ENCODE measurements at regions not wholly inside any gene's neighbourhood (a gene's known extent, or its start where the extent isn't known, plus 50 kb on each side); places are given as distances from the start of the nearest gene placed in this dataset.

DNA sequence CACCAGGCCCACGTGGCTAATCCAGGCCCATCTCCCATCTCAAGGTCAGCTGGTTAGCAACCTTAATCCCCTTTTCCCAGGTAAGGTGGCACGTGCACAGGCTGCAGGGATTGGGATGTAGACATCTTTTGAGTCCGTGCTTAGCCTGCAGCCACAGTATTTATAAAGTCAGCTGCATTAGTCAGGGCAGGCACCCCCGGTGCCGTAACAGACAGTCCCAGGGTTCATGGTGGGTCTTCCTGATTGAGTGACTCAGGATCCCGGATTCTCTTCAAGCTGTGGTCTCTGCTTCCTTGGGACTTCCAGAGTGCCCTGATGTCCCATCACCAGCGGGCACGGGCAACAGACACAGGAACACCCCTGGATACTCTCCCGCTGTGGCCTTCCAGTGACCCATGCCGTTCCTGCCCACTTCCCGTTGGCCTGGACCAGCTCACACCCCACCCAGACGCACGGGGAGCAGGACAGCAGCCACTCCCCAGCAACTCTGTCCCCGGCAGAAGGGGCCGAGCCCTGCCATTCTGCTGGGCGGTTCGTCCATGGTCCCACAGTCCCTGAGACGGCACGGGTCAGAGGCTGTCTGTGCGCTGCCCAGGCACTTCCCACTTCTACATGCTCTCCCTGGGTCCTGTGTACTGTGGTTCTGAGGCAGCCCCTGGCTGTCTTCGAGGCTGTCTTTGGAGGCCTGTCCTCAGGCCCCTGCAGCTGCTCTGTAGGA lies 248.6 kb upstream of the GSE1 start:
- Mint-ChIP-seq H3K27ac (ENCODE audit: unreplicated experiment) (no peak overlapping the region), H3K27me3 (ENCODE audit: unreplicated experiment) (peaks cover 18% of the 10 kb centered on the region), H3K9me3 (ENCODE audit: unreplicated experiment) (no peaks in the 10 kb centered on the region), H3K4me3 (ENCODE audit: unreplicated experiment) (no peak overlapping the region), H3K4me1 (ENCODE audit: unreplicated experiment) (peaks cover 9% of the 10 kb centered on the region), H3K36me3 (ENCODE audit: low read depth, unreplicated experiment) (no peaks in the 10 kb centered on the region)
- DNase-seq (ENCODE audit: low spot score): no peak
- TF ChIP-seq, protein P1, sequence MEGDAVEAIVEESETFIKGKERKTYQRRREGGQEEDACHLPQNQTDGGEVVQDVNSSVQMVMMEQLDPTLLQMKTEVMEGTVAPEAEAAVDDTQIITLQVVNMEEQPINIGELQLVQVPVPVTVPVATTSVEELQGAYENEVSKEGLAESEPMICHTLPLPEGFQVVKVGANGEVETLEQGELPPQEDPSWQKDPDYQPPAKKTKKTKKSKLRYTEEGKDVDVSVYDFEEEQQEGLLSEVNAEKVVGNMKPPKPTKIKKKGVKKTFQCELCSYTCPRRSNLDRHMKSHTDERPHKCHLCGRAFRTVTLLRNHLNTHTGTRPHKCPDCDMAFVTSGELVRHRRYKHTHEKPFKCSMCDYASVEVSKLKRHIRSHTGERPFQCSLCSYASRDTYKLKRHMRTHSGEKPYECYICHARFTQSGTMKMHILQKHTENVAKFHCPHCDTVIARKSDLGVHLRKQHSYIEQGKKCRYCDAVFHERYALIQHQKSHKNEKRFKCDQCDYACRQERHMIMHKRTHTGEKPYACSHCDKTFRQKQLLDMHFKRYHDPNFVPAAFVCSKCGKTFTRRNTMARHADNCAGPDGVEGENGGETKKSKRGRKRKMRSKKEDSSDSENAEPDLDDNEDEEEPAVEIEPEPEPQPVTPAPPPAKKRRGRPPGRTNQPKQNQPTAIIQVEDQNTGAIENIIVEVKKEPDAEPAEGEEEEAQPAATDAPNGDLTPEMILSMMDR (IDR thresholded peaks at IDR 0.05; ENCODE audit: unreplicated experiment): no peak

DNA sequence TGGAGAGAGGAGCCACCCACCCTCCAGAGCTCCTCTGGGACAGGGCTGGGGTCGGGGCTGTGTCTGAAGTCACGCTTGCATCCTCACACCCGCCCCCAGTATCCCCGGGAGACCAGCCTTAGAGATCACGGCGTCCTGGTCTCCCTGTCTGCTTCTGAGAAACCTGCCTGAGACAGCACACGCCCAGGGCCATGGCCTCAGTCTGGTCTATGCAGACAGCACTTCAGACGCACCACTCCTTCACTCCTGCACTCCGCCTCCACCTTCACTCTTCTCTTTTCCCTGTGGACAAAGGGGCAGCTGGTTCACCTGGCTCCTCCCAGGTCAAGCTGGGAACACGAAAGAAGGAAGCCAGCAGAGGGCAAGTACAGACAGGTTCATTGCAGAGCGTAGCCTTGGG lies 248.0 kb upstream of the GSE1 start:
- no peak overlapping the region for H3K27ac Mint-ChIP-seq (ENCODE audit: unreplicated experiment)

DNA sequence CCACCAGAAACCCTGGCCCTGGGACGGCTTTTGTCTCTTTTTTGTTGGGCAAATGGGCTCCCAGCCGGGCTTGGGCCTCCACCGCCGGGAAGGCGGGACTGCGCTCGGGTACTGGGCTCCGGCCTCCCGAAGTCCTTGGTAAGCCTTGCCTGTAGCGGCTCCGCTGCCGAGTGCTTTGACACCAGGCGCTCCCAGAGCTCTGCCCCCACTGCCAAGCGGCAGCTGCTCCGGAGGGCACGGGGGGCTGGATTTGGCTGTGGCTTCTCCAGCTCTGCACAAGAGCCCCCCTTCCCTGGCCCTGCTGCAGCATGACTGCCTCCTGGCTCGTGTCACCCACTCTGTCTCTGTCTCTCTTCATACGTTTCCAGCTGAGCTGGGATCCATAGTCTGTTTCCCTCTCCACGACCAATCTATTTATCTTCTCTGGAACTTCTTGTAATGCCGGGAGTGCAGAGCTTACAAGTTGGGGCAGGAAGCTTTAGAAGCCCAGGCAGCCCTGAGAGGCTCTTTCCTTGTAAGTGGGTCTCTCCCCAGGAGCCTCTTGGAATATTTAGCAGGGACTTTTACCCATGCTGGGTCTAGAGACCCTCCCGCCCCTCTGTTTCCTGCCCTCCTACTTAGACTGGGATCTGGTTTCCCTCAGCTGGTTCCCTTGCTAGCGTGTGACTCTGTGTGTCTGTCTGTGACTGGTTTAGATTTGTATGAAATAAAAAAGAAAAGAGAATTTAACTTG lies 246.9 kb upstream of the GSE1 start:
- Mint-ChIP-seq H3K9me3 (ENCODE audit: unreplicated experiment) (no peaks in the 10 kb centered on the region), H3K27me3 (ENCODE audit: unreplicated experiment) (peaks cover 11% of the 10 kb centered on the region), H3K4me1 (ENCODE audit: unreplicated experiment) (peaks cover 9% of the 10 kb centered on the region), H3K36me3 (ENCODE audit: low read depth, unreplicated experiment) (no peaks in the 10 kb centered on the region), H3K27ac (ENCODE audit: unreplicated experiment) (no peak overlapping the region), H3K4me3 (ENCODE audit: unreplicated experiment) (no peak overlapping the region)
- no peak for DNase-seq (ENCODE audit: low spot score)
- TF ChIP-seq, protein P1 (IDR thresholded peaks at IDR 0.05; ENCODE audit: unreplicated experiment): no peak

More for the DNA sequence above, 248.0 kb upstream of the GSE1 start:
- H3K4me3 Mint-ChIP-seq (ENCODE audit: unreplicated experiment): no peak overlapping the region
- TF ChIP-seq, protein P1 (IDR thresholded peaks at IDR 0.05; ENCODE audit: unreplicated experiment): no peak
- H3K9me3 Mint-ChIP-seq (ENCODE audit: unreplicated experiment): no peaks in the 10 kb centered on the region
- H3K4me1 Mint-ChIP-seq (ENCODE audit: unreplicated experiment): peaks cover 9% of the 10 kb centered on the region
- no peak for DNase-seq (ENCODE audit: low spot score)
- H3K27me3 Mint-ChIP-seq (ENCODE audit: unreplicated experiment): peaks cover 18% of the 10 kb centered on the region
- H3K36me3 Mint-ChIP-seq (ENCODE audit: low read depth, unreplicated experiment): no peaks in the 10 kb centered on the region

DNA sequence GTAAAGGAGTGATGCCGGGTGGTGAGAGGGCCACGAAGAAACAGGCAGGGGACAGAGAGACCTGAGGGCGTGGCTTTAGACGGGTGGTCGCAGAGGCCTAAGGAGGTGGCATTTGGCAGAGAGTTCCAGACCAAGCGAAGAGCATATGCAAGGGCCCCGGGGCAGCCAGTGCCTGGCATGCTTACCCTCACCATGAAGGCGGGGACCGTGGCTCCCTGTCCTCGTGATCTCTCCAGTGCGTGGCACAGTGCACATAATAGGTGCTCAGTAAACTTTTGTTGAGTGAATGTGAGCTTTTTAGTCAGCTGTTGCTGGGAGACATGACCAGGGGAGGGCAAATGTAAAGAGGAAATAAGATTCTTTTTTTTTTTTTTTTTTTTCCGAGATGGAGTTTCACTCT lies 245.6 kb upstream of the GSE1 start:
- H3K27ac Mint-ChIP-seq (ENCODE audit: unreplicated experiment): no peak overlapping the region
- no peaks in the 10 kb centered on the region for H3K36me3 Mint-ChIP-seq (ENCODE audit: low read depth, unreplicated experiment)
- peaks cover 8% of the 10 kb centered on the region for H3K27me3 Mint-ChIP-seq (ENCODE audit: unreplicated experiment)
- H3K4me1 Mint-ChIP-seq (ENCODE audit: unreplicated experiment): peaks cover 9% of the 10 kb centered on the region
- H3K9me3 Mint-ChIP-seq (ENCODE audit: unreplicated experiment): no peaks in the 10 kb centered on the region
- TF ChIP-seq, protein P1 (IDR thresholded peaks at IDR 0.05; ENCODE audit: unreplicated experiment): no peak
- no peak for DNase-seq (ENCODE audit: low spot score)
- H3K4me3 Mint-ChIP-seq (ENCODE audit: unreplicated experiment): no peak overlapping the region

DNA sequence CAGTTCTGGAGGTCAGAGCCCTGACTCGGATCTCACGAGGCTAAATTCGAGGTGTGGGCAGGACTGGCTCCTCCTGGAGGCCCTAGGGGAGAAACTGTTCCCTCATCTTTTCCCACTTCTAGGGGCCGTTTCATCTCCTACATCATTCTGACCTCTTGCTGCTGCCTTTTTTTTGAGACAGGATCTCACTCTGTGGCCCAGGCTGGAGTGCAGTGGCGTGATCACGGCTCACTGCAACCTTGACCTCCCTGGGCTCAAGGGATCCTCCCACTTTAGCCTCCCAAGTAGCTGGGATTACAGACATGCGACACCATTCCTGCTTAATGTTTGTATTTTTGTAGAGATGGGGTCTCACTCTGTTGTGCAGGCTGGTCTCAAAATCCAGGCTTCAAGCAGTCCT lies 244.1 kb upstream of the GSE1 start:
- DNase-seq (ENCODE audit: low spot score): no peak
- Mint-ChIP-seq H3K4me1 (ENCODE audit: unreplicated experiment) (peaks cover 9% of the 10 kb centered on the region), H3K27ac (ENCODE audit: unreplicated experiment) (no peak overlapping the region), H3K36me3 (ENCODE audit: low read depth, unreplicated experiment) (peaks cover 2% of the 10 kb centered on the region), H3K27me3 (ENCODE audit: unreplicated experiment) (peaks cover 5% of the 10 kb centered on the region), H3K4me3 (ENCODE audit: unreplicated experiment) (no peak overlapping the region), H3K9me3 (ENCODE audit: unreplicated experiment) (no peaks in the 10 kb centered on the region)
- TF ChIP-seq, protein P1 (IDR thresholded peaks at IDR 0.05; ENCODE audit: unreplicated experiment): no peak

All from endothelial cell (in vitro differentiated cells).